ENCODE measurements at regions not wholly inside any gene's neighbourhood (a gene's known extent, or its start where the extent isn't known, plus 50 kb on each side); places are given as distances from the start of the nearest gene placed in this dataset.

- TF ChIP-seq, protein P1, sequence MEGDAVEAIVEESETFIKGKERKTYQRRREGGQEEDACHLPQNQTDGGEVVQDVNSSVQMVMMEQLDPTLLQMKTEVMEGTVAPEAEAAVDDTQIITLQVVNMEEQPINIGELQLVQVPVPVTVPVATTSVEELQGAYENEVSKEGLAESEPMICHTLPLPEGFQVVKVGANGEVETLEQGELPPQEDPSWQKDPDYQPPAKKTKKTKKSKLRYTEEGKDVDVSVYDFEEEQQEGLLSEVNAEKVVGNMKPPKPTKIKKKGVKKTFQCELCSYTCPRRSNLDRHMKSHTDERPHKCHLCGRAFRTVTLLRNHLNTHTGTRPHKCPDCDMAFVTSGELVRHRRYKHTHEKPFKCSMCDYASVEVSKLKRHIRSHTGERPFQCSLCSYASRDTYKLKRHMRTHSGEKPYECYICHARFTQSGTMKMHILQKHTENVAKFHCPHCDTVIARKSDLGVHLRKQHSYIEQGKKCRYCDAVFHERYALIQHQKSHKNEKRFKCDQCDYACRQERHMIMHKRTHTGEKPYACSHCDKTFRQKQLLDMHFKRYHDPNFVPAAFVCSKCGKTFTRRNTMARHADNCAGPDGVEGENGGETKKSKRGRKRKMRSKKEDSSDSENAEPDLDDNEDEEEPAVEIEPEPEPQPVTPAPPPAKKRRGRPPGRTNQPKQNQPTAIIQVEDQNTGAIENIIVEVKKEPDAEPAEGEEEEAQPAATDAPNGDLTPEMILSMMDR (conservative IDR thresholded peaks at IDR 0.05; ENCODE audit: low read depth): no peak
- no peak overlapping the region for H3K27ac ChIP-seq
- DNase-seq (ENCODE audit: low spot score): no peak
- ChIA-PET POLR2A (ENCODE audit: low non-redundant PET) (no interaction called here), CTCF (no interaction called here)
Observed at GRCh38 chr4:58809366-58809765, 1699.2 kb upstream of the IGFBP7 start.

DNA sequence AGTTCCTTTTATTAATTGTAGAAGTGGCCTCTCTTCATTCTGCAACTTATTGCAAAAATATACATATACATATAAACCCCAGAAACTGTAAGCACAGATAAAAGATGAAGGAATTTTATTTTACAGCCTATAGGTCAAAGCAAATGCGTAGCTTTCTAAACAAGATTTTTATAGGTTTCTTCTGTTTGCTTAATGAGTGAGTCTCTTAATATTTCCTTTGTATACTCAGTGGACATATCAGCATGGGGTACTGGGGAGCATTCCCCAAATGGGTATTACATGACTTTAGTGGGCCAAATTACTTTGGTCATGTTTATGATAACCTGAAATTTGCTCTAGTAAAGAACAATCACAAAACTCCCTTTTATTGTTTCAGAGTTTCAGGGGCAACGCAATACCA lies 1698.6 kb upstream of the IGFBP7 start:
- TF ChIP-seq, protein P1 (conservative IDR thresholded peaks at IDR 0.05; ENCODE audit: low read depth): no peak
- no peak for DNase-seq (ENCODE audit: low spot score)
- ChIA-PET POLR2A (ENCODE audit: low non-redundant PET) (no interaction called here), CTCF (no interaction called here)
- H3K27ac ChIP-seq: no peak overlapping the region

DNA sequence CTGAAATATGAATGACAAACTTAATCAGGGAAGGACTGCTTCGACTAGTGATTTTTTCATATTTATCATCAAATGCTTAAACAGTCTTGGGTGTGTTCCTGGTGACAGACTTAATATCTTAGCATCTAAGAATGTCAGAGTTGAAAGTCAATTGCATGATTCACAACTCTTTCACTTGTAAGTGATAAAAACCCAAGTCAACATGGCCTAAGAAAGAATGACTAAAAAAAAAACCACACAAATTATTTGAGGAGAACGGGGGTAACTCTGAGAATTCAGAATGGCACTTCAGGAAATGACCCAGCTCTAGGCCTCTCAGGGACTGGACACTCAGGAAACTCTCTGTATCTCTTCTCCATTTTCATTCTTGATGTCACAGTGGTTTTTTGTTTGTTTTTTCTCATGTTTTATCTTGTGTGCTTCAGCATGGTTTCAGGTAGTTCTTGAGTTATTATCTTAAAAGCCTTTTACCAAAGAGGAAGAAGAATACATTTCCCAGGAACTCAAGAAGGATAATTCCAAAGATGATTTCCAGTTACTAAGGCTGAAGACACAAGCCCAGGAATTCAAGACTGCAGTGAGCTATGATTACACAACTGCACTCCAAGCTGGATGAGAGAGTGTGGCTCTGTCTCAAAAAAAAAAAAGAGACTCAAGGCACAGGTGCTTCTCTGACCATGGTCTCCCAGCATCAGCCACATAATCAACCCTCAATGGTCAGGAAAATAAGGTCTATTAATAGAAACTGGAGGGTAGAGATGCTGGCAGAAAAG lies 1697.8 kb upstream of the IGFBP7 start:
- no peak for DNase-seq (ENCODE audit: low spot score)
- POLR2A ChIA-PET (ENCODE audit: low non-redundant PET): no interaction called here
- H3K27ac ChIP-seq: no peak overlapping the region
- CTCF ChIA-PET: no interaction called here
- TF ChIP-seq, protein P1 (conservative IDR thresholded peaks at IDR 0.05; ENCODE audit: low read depth): no peak

GRCh38 chr4:58776627-58777026 lies 1666.4 kb upstream of the IGFBP7 start:
- TF ChIP-seq, protein P1 (conservative IDR thresholded peaks at IDR 0.05; ENCODE audit: low read depth): no peak
- DNase-seq (ENCODE audit: low spot score): peak; percentile 67
- no peak overlapping the region for H3K27ac ChIP-seq
- CTCF ChIA-PET: no interaction called here
- POLR2A ChIA-PET (ENCODE audit: low non-redundant PET): no interaction called here

DNA sequence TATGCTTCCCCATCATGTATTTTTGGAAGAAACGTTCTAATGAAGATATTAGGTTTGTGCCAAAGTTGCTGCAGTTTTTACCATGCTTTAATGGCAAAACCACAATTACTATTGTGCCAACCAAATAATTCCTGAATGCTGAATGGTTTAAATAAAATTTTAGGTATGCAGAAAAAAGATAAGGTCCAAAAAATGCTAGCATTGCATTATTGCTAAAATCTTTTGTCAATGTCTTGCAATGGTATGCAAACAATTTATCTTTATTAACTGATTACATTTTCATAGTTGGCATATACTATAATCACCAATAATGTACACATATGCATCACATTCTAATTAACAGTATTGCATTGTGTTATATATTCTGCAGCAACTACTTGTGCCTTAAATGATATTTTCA lies 1657.4 kb upstream of the IGFBP7 start:
- TF ChIP-seq, protein P1 (conservative IDR thresholded peaks at IDR 0.05; ENCODE audit: low read depth): no peak
- CTCF ChIA-PET: no interaction called here
- DNase-seq (ENCODE audit: low spot score): no peak
- POLR2A ChIA-PET (ENCODE audit: low non-redundant PET): no interaction called here
- no peak overlapping the region for H3K27ac ChIP-seq

- TF ChIP-seq, protein P1 (conservative IDR thresholded peaks at IDR 0.05; ENCODE audit: low read depth): no peak
- CTCF ChIA-PET: no interaction called here
- POLR2A ChIA-PET (ENCODE audit: low non-redundant PET): interaction anchor here (0.6 kb wide), 1 partner anchor 80 kb away, joined by 3 read pairs; no protein-coding TSS in a partner anchor
- no peak overlapping the region for H3K27ac ChIP-seq
- DNase-seq (ENCODE audit: low spot score): no peak
Observed at GRCh38 chr4:58766763-58767162, 1656.6 kb upstream of the IGFBP7 start.

Data from RWPE1 (cell line).